ENCODE measurements at regions not wholly inside any gene's neighbourhood (a gene's known extent, or its start where the extent isn't known, plus 50 kb on each side); places are given as distances from the start of the nearest gene placed in this dataset.

- TF ChIP-seq CTCF (IDR thresholded peaks at IDR 0.05), result no peak
- intact Hi-C loops (cut with micrococcal nuclease), result no loop called here
- Mint-ChIP-seq H3K36me3 (no peaks in the 10 kb centered on the region), H3K27ac (no peak overlapping the region), H3K27me3 (ENCODE audit: low read depth in 3 of 3) (no peaks in the 10 kb centered on the region), H3K9me3 (peaks cover 0 to 6% (median 0%) of the 10 kb centered on the region in 7 donors), H3K4me1 (no peaks in the 10 kb centered on the region), H3K4me3 (no peak overlapping the region)
- Histone ChIP-seq H3K79me2 (ENCODE audit: insufficient read depth, low read length) (no peaks in the 10 kb centered on the region), H3K27ac (ENCODE audit: low read depth in 1 of 2, low read length in 2 of 2) (no peak overlapping the region), H3K9ac (ENCODE audit: insufficient read depth, low read length, poor library complexity, severe bottlenecking) (no peak overlapping the region), H3K36me3 (replicated peaks in 1 of 2; ENCODE audit: control insufficient read depth in 1 of 2, insufficient read depth in 2 of 2, low read length in 2 of 2) (no peaks in the 10 kb centered on the region), H3K27me3 (ENCODE audit: control insufficient read depth in 2 of 2, insufficient read depth in 2 of 2, low read length in 2 of 2) (no peaks in the 10 kb centered on the region), H3K4me3 (replicated peaks in 1 of 3; ENCODE audit: low read depth in 2 of 3, low read length in 3 of 3) (no peak overlapping the region), H2AFZ (ENCODE audit: insufficient read depth, low read depth, low read length, poor library complexity, severe bottlenecking) (no peak overlapping the region), H4K20me1 (ENCODE audit: insufficient read depth, low read length) (no peaks in the 10 kb centered on the region), H3K9me3 (replicated peaks in 1 of 2; ENCODE audit: control insufficient read depth in 1 of 2, insufficient read depth in 1 of 2, low read length in 2 of 2) (peaks cover 0 to 7% of the 10 kb centered on the region in 2 donors), H3K4me2 (replicated peaks; ENCODE audit: extremely low read depth, low read length, poor library complexity, severe bottlenecking) (no peak overlapping the region), H3K4me1 (ENCODE audit: control insufficient read depth in 1 of 2, insufficient read depth in 2 of 2, low read length in 2 of 2) (no peaks in the 10 kb centered on the region)
- WGBS (ENCODE audit: insufficient coverage), result 47% methylated on average over 1 of the region's 2 CpGs
- no peak for DNase-seq
Measured at GRCh38 chr14:45381091-45381490, 128.1 kb upstream of the MIS18BP1 start.

GRCh38 chr14:45377166-45377565 lies 124.2 kb upstream of the MIS18BP1 start:
- DNase-seq, result no peak
- no peak overlapping the region for H3K4me2 ChIP-seq (replicated peaks; ENCODE audit: extremely low read depth, low read length, poor library complexity, severe bottlenecking)
- Mint-ChIP-seq H3K9me3 (peaks cover 0 to 2% (median 0%) of the 10 kb centered on the region in 7 donors), H3K27ac (no peak overlapping the region), H3K4me3 (no peak overlapping the region), H3K27me3 (ENCODE audit: low read depth in 3 of 3) (peaks cover 0 to 2% (median 0%) of the 10 kb centered on the region in 3 donors), H3K36me3 (no peaks in the 10 kb centered on the region), H3K4me1 (no peaks in the 10 kb centered on the region)
- 100% methylated on average over 1 of the region's 2 CpGs for WGBS (ENCODE audit: insufficient coverage)
- H3K27me3 ChIP-seq (ENCODE audit: control insufficient read depth in 2 of 2, insufficient read depth in 2 of 2, low read length in 2 of 2), result no peaks in the 10 kb centered on the region
- H3K27ac ChIP-seq (ENCODE audit: low read depth in 1 of 2, low read length in 2 of 2), result no peak overlapping the region
- no peaks in the 10 kb centered on the region for H3K36me3 ChIP-seq (replicated peaks in 1 of 2; ENCODE audit: control insufficient read depth in 1 of 2, insufficient read depth in 2 of 2, low read length in 2 of 2)
- no peaks in the 10 kb centered on the region for H3K79me2 ChIP-seq (ENCODE audit: insufficient read depth, low read length)
- no peaks in the 10 kb centered on the region for H3K9me3 ChIP-seq (replicated peaks in 1 of 2; ENCODE audit: control insufficient read depth in 1 of 2, insufficient read depth in 1 of 2, low read length in 2 of 2)
- intact Hi-C loops (cut with micrococcal nuclease), result no loop called here
- TF ChIP-seq CTCF (IDR thresholded peaks at IDR 0.05), result no peak
- no peak overlapping the region for H2AFZ ChIP-seq (ENCODE audit: insufficient read depth, low read depth, low read length, poor library complexity, severe bottlenecking)
- no peaks in the 10 kb centered on the region for H3K4me1 ChIP-seq (ENCODE audit: control insufficient read depth in 1 of 2, insufficient read depth in 2 of 2, low read length in 2 of 2)
- no peak overlapping the region for H3K4me3 ChIP-seq (replicated peaks in 1 of 3; ENCODE audit: low read depth in 2 of 3, low read length in 3 of 3)
- H3K9ac ChIP-seq (ENCODE audit: insufficient read depth, low read length, poor library complexity, severe bottlenecking), result no peak overlapping the region
- H4K20me1 ChIP-seq (ENCODE audit: insufficient read depth, low read length), result no peaks in the 10 kb centered on the region

Data from CD14-positive monocyte (primary cell).